ENCODE measurements at regions not wholly inside any gene's neighbourhood (a gene's known extent, or its start where the extent isn't known, plus 50 kb on each side); places are given as distances from the start of the nearest gene placed in this dataset.

DNA sequence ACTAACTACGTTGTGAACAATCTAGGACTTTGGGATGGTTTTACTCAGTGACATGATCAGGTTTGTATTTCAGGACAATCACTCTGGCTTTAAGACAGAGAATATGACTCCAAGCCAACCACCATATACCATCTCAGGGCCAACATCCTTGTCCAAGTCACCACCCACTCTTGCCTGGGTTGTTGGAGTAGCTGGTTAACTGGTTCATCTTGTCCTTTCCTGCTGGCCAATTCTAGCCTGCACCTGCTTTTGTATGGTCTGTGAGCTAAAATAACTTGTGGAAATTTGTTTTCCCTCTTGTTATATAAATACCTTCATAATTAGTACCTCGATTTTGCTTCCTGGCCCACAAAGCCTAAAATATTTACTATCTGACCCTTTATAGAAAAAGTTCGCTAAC, 306.8 kb upstream of the STT3B start:
- Mint-ChIP-seq H3K36me3 (ENCODE audit: low read depth, unreplicated experiment) (no peaks in the 10 kb centered on the region), H3K27me3 (ENCODE audit: low read depth, unreplicated experiment) (peaks cover 8% of the 10 kb centered on the region), H3K27ac (ENCODE audit: unreplicated experiment) (no peak overlapping the region), H3K9me3 (ENCODE audit: unreplicated experiment) (no peaks in the 10 kb centered on the region), H3K4me1 (ENCODE audit: low read depth, unreplicated experiment) (peaks cover 2% of the 10 kb centered on the region), H3K4me3 (ENCODE audit: unreplicated experiment) (no peak overlapping the region)
- H3K9ac ChIP-seq (ENCODE audit: low read length) = no peak overlapping the region
- FAIRE-seq (no peak), DNase-seq (ENCODE audit: low read depth) (no peak)
- no peaks in the 10 kb centered on the region for H3K9me3 ChIP-seq (ENCODE audit: insufficient read depth, low read depth, low read length)
- H3K27ac ChIP-seq (ENCODE audit: low read depth, low read length) = no peak overlapping the region
- no peaks in the 10 kb centered on the region for H3K4me1 ChIP-seq (ENCODE audit: insufficient read depth, low read length)
- no peak overlapping the region for H2AFZ ChIP-seq (ENCODE audit: low read depth, low read length)
- no peaks in the 10 kb centered on the region for H3K27me3 ChIP-seq (ENCODE audit: insufficient read depth, low read length)
- no peak overlapping the region for H3K4me3 ChIP-seq (ENCODE audit: insufficient read depth, low read depth, low read length)
- no peaks in the 10 kb centered on the region for H4K20me1 ChIP-seq (ENCODE audit: insufficient read depth, low read length)
- TF ChIP-seq EZH2 (IDR thresholded peaks at IDR 0.05; ENCODE audit: insufficient read depth, low read length) (no peak), CTCF (IDR thresholded peaks at IDR 0.05; ENCODE audit: insufficient read depth, low read depth, low read length) (no peak)
- no peak overlapping the region for H3K4me2 ChIP-seq (ENCODE audit: low read length)
- no peaks in the 10 kb centered on the region for H3K36me3 ChIP-seq (ENCODE audit: insufficient read depth, low read length)
- H3K79me2 ChIP-seq (ENCODE audit: insufficient read depth, low read length) = no peaks in the 10 kb centered on the region

- no peaks in the 10 kb centered on the region for H3K9me3 Mint-ChIP-seq (ENCODE audit: unreplicated experiment)
- H3K9ac ChIP-seq (ENCODE audit: low read length) = no peak overlapping the region
- no peak overlapping the region for H3K4me3 ChIP-seq (ENCODE audit: insufficient read depth, low read depth, low read length)
- H3K27ac Mint-ChIP-seq (ENCODE audit: unreplicated experiment) = no peak overlapping the region
- FAIRE-seq = no peak
- H3K79me2 ChIP-seq (ENCODE audit: insufficient read depth, low read length) = no peaks in the 10 kb centered on the region
- no peaks in the 10 kb centered on the region for H3K36me3 Mint-ChIP-seq (ENCODE audit: low read depth, unreplicated experiment)
- no peak overlapping the region for H3K4me2 ChIP-seq (ENCODE audit: low read length)
- peaks cover 4% of the 10 kb centered on the region for H3K4me1 Mint-ChIP-seq (ENCODE audit: low read depth, unreplicated experiment)
- H2AFZ ChIP-seq (ENCODE audit: low read depth, low read length) = no peak overlapping the region
- H3K36me3 ChIP-seq (ENCODE audit: insufficient read depth, low read length) = no peaks in the 10 kb centered on the region
- H3K9me3 ChIP-seq (ENCODE audit: insufficient read depth, low read depth, low read length) = no peaks in the 10 kb centered on the region
- H3K27me3 ChIP-seq (ENCODE audit: insufficient read depth, low read length) = no peaks in the 10 kb centered on the region
- H3K27ac ChIP-seq (ENCODE audit: low read depth, low read length) = no peak overlapping the region
- no peak for TF ChIP-seq CTCF (IDR thresholded peaks at IDR 0.05; ENCODE audit: insufficient read depth, low read depth, low read length)
- no peak for TF ChIP-seq EZH2 (IDR thresholded peaks at IDR 0.05; ENCODE audit: insufficient read depth, low read length)
- H3K27me3 Mint-ChIP-seq (ENCODE audit: low read depth, unreplicated experiment) = peaks cover 8% of the 10 kb centered on the region
- no peaks in the 10 kb centered on the region for H4K20me1 ChIP-seq (ENCODE audit: insufficient read depth, low read length)
- no peak for DNase-seq (ENCODE audit: low read depth)
- H3K4me1 ChIP-seq (ENCODE audit: insufficient read depth, low read length) = no peaks in the 10 kb centered on the region
- no peak overlapping the region for H3K4me3 Mint-ChIP-seq (ENCODE audit: unreplicated experiment)
Measured at GRCh38 chr3:31226346-31226745, 306.4 kb upstream of the STT3B start.

DNA sequence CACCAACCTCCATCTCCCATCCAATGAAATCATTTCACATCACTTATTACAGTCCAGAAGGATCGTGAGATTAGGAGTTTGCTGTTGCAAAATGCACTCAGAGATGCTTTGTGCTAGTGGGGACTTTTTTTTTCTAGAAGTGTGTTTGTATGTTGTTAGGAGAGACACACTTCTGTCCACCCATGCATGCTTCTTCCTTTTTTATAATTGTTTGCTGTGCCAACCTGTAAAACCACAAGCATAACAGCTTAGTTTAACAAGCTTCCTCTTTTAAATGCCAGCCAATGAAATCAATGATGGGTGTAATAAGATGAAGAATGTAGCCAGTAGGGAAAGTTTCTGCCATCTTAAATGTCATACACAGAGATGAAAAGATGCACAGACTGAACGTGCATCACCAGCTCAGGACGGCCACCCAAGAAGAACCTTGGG, 305.6 kb upstream of the STT3B start:
- Mint-ChIP-seq H3K27me3 (ENCODE audit: low read depth, unreplicated experiment) (peaks cover 8% of the 10 kb centered on the region), H3K36me3 (ENCODE audit: low read depth, unreplicated experiment) (no peaks in the 10 kb centered on the region), H3K4me1 (ENCODE audit: low read depth, unreplicated experiment) (peaks cover 6% of the 10 kb centered on the region), H3K27ac (ENCODE audit: unreplicated experiment) (no peak overlapping the region), H3K4me3 (ENCODE audit: unreplicated experiment) (no peak overlapping the region), H3K9me3 (ENCODE audit: unreplicated experiment) (no peaks in the 10 kb centered on the region)
- Histone ChIP-seq H3K9ac (ENCODE audit: low read length) (no peak overlapping the region), H2AFZ (ENCODE audit: low read depth, low read length) (no peak overlapping the region), H3K4me2 (ENCODE audit: low read length) (no peak overlapping the region), H3K27ac (ENCODE audit: low read depth, low read length) (no peak overlapping the region), H3K36me3 (ENCODE audit: insufficient read depth, low read length) (no peaks in the 10 kb centered on the region), H3K4me1 (ENCODE audit: insufficient read depth, low read length) (no peaks in the 10 kb centered on the region), H3K4me3 (ENCODE audit: insufficient read depth, low read depth, low read length) (no peak overlapping the region), H4K20me1 (ENCODE audit: insufficient read depth, low read length) (no peaks in the 10 kb centered on the region), H3K79me2 (ENCODE audit: insufficient read depth, low read length) (no peaks in the 10 kb centered on the region), H3K9me3 (ENCODE audit: insufficient read depth, low read depth, low read length) (no peaks in the 10 kb centered on the region), H3K27me3 (ENCODE audit: insufficient read depth, low read length) (no peaks in the 10 kb centered on the region)
- no peak for TF ChIP-seq CTCF (IDR thresholded peaks at IDR 0.05; ENCODE audit: insufficient read depth, low read depth, low read length)
- TF ChIP-seq EZH2 (IDR thresholded peaks at IDR 0.05; ENCODE audit: insufficient read depth, low read length) = no peak
- FAIRE-seq (no peak), DNase-seq (ENCODE audit: low read depth) (no peak)
